AG04450 (cell line): ENCODE measurements at regions not wholly inside any gene's neighbourhood (a gene's known extent, or its start where the extent isn't known, plus 50 kb on each side); places are given as distances from the start of the nearest gene placed in this dataset.

ENCODE experiments used
- CTCF ChIA-PET: fragments of 300-600, 350-600 bp; formaldehyde crosslinking; extraction: SDS; loops from one replicate; lab custom pipeline; 2022; ENCODE audit warnings: antibody characterized with exemption, inconsistent platforms; lab: Charles Lee
- POLR2A ChIA-PET: fragments of 350-600 bp; formaldehyde crosslinking; extraction: SDS; loops from one replicate; lab custom pipeline; 2021; ENCODE audit warnings: antibody characterized with exemption, inconsistent platforms; lab: Yijun Ruan, JAX
- DNase-seq: peaks from one replicate; pipeline ENCODE4 v3.0.0-alpha.2; 2011; ENCODE audit warnings: low read depth, low spot score
- H3K27ac ChIP-seq: one replicate; pipeline ENCODE4 v1.5.1; 2012; ENCODE audit warnings: low read depth, low read length, control low read depth
- H3K27me3 ChIP-seq: one replicate; pipeline ENCODE4 v1.6.0; 2012; ENCODE audit warnings: low read length; ENCODE audit not compliant: control insufficient read depth, insufficient read depth
- H3K4me3 ChIP-seq: 2 replicates; pipeline ENCODE4 v1.5.1; 2011; ENCODE audit warnings: mild to moderate bottlenecking, low read depth, low read length, control low read depth
- H3K9me3 ChIP-seq: 2 replicates; pipeline ENCODE4 v1.5.1; 2012; ENCODE audit warnings: low read length; ENCODE audit not compliant: control insufficient read depth, insufficient read depth
- TF ChIP-seq, protein P1 (sequence below): IDR thresholded peaks from 2 replicates; pipeline ENCODE4 v1.5.1; 2011; ENCODE audit warnings: low read depth, low read length, control low read depth, inconsistent platforms

DNA sequence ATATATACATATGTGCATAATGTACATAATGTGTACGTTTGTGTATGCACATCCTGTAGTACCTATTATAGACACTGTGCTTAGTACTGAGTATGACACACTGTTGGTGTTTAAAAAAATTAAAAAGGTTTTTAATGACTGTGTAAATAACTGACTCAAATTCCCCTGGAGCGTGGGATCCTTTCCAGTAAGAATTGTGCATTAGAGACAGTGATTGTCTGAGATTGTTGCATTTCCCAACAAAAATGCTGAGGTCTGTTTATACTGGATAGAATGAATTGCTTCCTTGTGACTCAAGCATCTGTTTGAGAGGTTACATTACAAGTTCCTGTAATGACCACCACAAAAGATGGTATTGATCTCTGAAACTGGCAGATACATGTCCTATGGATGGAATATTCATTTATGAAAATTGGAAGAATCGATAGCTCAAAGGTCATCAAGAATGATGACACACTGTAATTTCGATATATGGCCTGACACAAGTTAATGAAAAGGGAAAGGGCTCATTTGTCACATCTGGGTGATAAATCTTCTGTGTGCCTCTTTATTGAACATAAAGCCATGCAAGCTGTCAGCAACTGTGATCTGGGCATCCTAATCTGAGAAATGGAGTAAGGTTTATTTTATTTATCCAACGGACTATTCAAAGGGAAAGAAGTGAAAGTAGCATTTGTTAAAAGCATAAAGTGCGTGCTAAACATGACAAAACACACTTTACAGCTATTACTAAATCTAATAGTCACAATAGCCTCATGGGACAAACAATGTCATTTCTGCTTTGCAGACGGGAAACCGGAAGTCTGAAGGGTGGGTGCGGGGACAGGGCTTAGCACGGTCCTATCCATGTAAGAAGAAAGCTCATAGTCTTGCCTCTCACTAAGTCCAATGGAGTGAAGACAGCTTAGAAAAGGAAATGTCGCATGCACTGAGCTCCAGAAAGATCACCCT is 228.8 kb downstream of the CDH11 start:
- POLR2A ChIA-PET: interaction anchor here (1.4 kb wide), 1 partner anchor 29 kb away, joined by 4 read pairs; no protein-coding TSS in a partner anchor

DNA sequence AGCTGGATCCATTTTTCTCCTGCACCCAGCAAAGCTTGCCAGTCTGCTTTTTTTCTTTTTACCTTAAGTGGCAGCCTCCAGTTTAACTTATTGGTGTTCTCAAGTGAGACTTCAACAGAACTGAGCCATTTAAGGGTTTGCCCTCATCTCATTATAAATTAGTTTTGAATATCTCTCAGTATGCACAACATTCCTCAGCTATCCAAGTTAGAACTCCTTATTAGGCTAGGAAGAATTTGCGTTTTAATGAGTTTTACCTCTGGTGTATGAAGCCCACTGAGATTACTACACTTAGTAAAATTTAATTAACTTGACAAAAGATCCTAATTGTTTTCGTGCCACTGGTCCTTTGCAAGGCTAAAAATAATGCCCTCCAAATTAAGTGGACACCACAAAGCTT is 232.4 kb downstream of the CDH11 start:
- Histone ChIP-seq H3K27me3 (no peaks in the 10 kb centered on the region), H3K27ac (no peak overlapping the region), H3K4me3 (no peak overlapping the region), H3K9me3 (no peaks in the 10 kb centered on the region)
- CTCF ChIA-PET: no interaction called here
- POLR2A ChIA-PET: no interaction called here
- TF ChIP-seq, protein P1, sequence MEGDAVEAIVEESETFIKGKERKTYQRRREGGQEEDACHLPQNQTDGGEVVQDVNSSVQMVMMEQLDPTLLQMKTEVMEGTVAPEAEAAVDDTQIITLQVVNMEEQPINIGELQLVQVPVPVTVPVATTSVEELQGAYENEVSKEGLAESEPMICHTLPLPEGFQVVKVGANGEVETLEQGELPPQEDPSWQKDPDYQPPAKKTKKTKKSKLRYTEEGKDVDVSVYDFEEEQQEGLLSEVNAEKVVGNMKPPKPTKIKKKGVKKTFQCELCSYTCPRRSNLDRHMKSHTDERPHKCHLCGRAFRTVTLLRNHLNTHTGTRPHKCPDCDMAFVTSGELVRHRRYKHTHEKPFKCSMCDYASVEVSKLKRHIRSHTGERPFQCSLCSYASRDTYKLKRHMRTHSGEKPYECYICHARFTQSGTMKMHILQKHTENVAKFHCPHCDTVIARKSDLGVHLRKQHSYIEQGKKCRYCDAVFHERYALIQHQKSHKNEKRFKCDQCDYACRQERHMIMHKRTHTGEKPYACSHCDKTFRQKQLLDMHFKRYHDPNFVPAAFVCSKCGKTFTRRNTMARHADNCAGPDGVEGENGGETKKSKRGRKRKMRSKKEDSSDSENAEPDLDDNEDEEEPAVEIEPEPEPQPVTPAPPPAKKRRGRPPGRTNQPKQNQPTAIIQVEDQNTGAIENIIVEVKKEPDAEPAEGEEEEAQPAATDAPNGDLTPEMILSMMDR: no peak
- no peak for DNase-seq

More for the DNA sequence above, 228.8 kb downstream of the CDH11 start:
- Histone ChIP-seq H3K27ac (no peak overlapping the region), H3K9me3 (no peaks in the 10 kb centered on the region), H3K4me3 (no peak overlapping the region), H3K27me3 (no peaks in the 10 kb centered on the region)
- TF ChIP-seq, protein P1: no peak
- peak; percentile 75 for DNase-seq
- CTCF ChIA-PET: no interaction called here

DNA sequence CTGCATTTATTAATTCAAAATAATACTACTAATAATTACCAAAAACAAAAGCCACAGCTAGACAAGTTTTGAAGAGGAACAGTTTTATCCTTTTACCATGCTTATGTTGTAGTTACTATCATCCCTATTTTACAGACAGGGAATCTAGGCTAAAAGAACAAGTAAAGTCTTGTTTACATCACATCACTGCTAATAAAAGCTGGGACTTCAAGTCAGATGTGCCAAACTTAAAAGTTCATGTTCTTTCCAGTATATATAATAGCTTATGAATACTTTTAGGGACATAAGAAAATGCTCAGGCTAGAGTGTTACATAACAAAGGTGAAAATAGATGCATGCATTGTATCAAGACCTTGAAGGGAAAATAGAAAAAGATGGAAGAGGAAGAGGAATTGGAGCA is 234.2 kb downstream of the CDH11 start:
- H3K27me3 ChIP-seq: no peaks in the 10 kb centered on the region
- ChIA-PET POLR2A (interaction anchor here (0.7 kb wide), 1 partner anchor 18 kb away, joined by 5 read pairs; no protein-coding TSS in a partner anchor), CTCF (no interaction called here)
- no peak overlapping the region for H3K27ac ChIP-seq
- DNase-seq: no peak
- TF ChIP-seq, protein P1: no peak
- H3K4me3 ChIP-seq: no peak overlapping the region
- no peaks in the 10 kb centered on the region for H3K9me3 ChIP-seq

DNA sequence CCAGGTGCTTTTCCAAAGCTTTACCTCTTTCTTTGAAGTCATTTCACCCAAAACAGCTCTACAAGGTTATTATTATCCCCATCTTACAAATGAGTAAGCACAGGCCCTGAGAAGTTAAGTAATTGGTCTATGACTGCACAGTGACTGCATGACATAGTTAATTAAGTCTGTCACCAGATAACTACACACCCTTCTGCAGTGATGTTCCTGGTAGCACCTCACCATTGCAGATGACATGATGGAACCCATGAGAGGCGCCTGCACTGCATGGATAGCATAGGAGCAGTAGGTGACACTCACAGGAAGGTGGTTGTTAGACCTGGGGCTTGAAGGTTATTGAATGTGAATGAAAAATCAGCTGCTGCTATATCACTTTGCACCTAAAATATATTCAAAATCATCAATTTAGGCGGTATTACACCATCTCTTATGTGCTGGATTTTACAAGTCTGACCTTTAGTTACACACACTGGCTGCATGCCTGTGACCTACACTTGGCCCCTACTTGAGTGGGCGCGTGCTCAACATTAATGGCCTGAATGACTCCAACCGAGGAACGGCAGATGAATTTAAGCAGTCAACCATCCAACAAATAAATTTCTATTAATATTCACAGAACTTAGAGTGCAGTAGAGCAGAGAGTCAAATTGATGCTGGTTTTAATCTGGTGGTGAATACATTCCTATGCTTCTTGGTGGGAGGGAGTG is 239.6 kb downstream of the CDH11 start:
- DNase-seq: no peak
- Histone ChIP-seq H3K27me3 (no peaks in the 10 kb centered on the region), H3K27ac (no peak overlapping the region), H3K9me3 (no peaks in the 10 kb centered on the region), H3K4me3 (no peak overlapping the region)
- TF ChIP-seq, protein P1: no peak
- ChIA-PET CTCF (no interaction called here), POLR2A (no interaction called here)

DNA sequence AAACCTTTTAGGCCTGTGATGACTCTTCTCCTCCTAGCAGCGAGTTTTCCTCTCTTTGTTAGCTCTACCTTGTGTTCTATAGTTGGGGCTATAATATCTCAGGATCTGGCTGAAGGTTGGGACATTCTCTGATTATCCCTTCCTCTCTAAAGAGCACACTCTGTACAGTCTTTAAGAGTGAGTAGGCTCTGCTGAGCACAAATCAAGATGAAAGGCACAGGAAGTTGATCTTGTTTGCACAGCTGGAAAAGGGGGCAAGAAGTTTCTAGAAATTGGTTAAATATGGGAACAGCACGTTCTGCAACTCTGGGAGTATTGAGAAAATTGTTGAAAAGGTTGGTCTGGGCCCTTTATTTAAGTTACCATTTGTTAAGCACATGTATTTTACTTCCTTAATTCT is 240.9 kb downstream of the CDH11 start:
- Histone ChIP-seq H3K27ac (no peak overlapping the region), H3K4me3 (no peak overlapping the region), H3K27me3 (no peaks in the 10 kb centered on the region), H3K9me3 (no peaks in the 10 kb centered on the region)
- ChIA-PET CTCF (no interaction called here), POLR2A (interaction anchor here (0.6 kb wide), 1 partner anchor 17 kb away, joined by 3 read pairs; no protein-coding TSS in a partner anchor)
- DNase-seq: no peak
- TF ChIP-seq, protein P1: no peak
